ENCODE measurements at regions not wholly inside any gene's neighbourhood (a gene's known extent, or its start where the extent isn't known, plus 50 kb on each side); places are given as distances from the start of the nearest gene placed in this dataset.
"Not testable (repeated sequence)": the region's sequence is repeated elsewhere in the genome, so short reads cannot be mapped to it uniquely, and the experiment has no call there.

- no peak for DNase-seq (ENCODE audit: low spot score)
Measured at GRCh38 chr16:73108195-73108963, 60.5 kb upstream of the ZFHX3 start.

- no peak for DNase-seq (ENCODE audit: low spot score)
Measured at GRCh38 chr16:73107371-73107770, 59.4 kb upstream of the ZFHX3 start.

GRCh38 chr16:73106329-73107034 lies 58.6 kb upstream of the ZFHX3 start:
- no peak for DNase-seq (ENCODE audit: low spot score)

GRCh38 chr16:73101568-73101967 lies 53.6 kb upstream of the ZFHX3 start:
- DNase-seq (ENCODE audit: low spot score): no peak

- DNase-seq (ENCODE audit: low spot score): not testable (repeated sequence)
Measured at GRCh38 chr16:73099601-73100000, 51.7 kb upstream of the ZFHX3 start.
